CMK (cell line): ENCODE measurements at regions not wholly inside any gene's neighbourhood (a gene's known extent, or its start where the extent isn't known, plus 50 kb on each side); places are given as distances from the start of the nearest gene placed in this dataset.

ENCODE experiments used
- DNase-seq: peaks from one replicate; pipeline ENCODE4 v3.0.0-alpha.2; 2010; ENCODE audit warnings: low read depth

- no peak for DNase-seq
These were observed 303.6 kb downstream of the MATN1 start for GRCh38 chr1:30419831-30420230.

- DNase-seq = no peak
These were observed 304.3 kb downstream of the MATN1 start for GRCh38 chr1:30418939-30419720.

- DNase-seq = no peak
These were observed 305.1 kb downstream of the MATN1 start for GRCh38 chr1:30418061-30418938.

GRCh38 chr1:30417701-30418046, 305.7 kb downstream of the MATN1 start:
- DNase-seq = no peak

- DNase-seq = no peak
These were observed 306.2 kb downstream of the MATN1 start for GRCh38 chr1:30417001-30417700.

- DNase-seq = no peak
These were observed 307.1 kb downstream of the MATN1 start for GRCh38 chr1:30416221-30416820.

GRCh38 chr1:30415171-30415940, 308.0 kb downstream of the MATN1 start:
- DNase-seq = no peak

- DNase-seq = no peak
These were observed 308.6 kb downstream of the MATN1 start for GRCh38 chr1:30414851-30415165.

- DNase-seq = no peak
These were observed 309.1 kb downstream of the MATN1 start for GRCh38 chr1:30414086-30414850.

- no peak for DNase-seq
These were observed 309.8 kb downstream of the MATN1 start for GRCh38 chr1:30413606-30414005.

GRCh38 chr1:30413111-30413440, 310.3 kb downstream of the MATN1 start:
- no peak for DNase-seq

GRCh38 chr1:30412241-30413110, 310.9 kb downstream of the MATN1 start:
- DNase-seq = no peak

GRCh38 chr1:30411206-30411605, 312.2 kb downstream of the MATN1 start:
- no peak for DNase-seq

- DNase-seq = no peak
These were observed 313.1 kb downstream of the MATN1 start for GRCh38 chr1:30410153-30410851.

GRCh38 chr1:30409476-30410152, 313.8 kb downstream of the MATN1 start:
- DNase-seq = no peak

- no peak for DNase-seq
These were observed 315.4 kb downstream of the MATN1 start for GRCh38 chr1:30407865-30408580.

GRCh38 chr1:30406996-30407864, 316.2 kb downstream of the MATN1 start:
- no peak for DNase-seq
